Mesodermal cell (in vitro differentiated cells): ENCODE measurements at regions not wholly inside any gene's neighbourhood (a gene's known extent, or its start where the extent isn't known, plus 50 kb on each side); places are given as distances from the start of the nearest gene placed in this dataset.

Experiments
- H3K27ac ChIP-seq: 2 replicates; pipeline ENCODE4 v1.7.0; 2013; ENCODE audit warnings: mild to moderate bottlenecking, low read depth, low read length, moderate library complexity; ENCODE audit not compliant: severe bottlenecking
- H3K36me3 ChIP-seq: 2 replicates; pipeline ENCODE4 v1.7.1; 2013; ENCODE audit warnings: mild to moderate bottlenecking, low read length, moderate library complexity; ENCODE audit not compliant: control insufficient read depth, insufficient read depth
- H3K4me1 ChIP-seq: one replicate; pipeline ENCODE4 v1.7.1; 2013; ENCODE audit warnings: mild to moderate bottlenecking, low read length; ENCODE audit not compliant: insufficient read depth, control insufficient read depth, poor library complexity, severe bottlenecking
- H3K4me3 ChIP-seq: 2 replicates; pipeline ENCODE4 v1.7.0; 2013; ENCODE audit warnings: low read length, control low read depth, mild to moderate bottlenecking; ENCODE audit not compliant: insufficient read depth, poor library complexity, severe bottlenecking; ENCODE audit errors: extremely low read depth
- H3K9me3 ChIP-seq: 2 replicates; pipeline ENCODE4 v1.7.1; 2013; ENCODE audit warnings: mild to moderate bottlenecking, low read length, moderate library complexity; ENCODE audit not compliant: control insufficient read depth
- WGBS, 2 experiments: methylation state at CpG; one replicate each; pipeline ENCODE4 v1.1.5; 2013; ENCODE audit warnings: missing lambda C conversion rate in 2 of 2; ENCODE audit not compliant: insufficient coverage in 2 of 2; 5-methylcytosine and 5-hydroxymethylcytosine counted together

DNA sequence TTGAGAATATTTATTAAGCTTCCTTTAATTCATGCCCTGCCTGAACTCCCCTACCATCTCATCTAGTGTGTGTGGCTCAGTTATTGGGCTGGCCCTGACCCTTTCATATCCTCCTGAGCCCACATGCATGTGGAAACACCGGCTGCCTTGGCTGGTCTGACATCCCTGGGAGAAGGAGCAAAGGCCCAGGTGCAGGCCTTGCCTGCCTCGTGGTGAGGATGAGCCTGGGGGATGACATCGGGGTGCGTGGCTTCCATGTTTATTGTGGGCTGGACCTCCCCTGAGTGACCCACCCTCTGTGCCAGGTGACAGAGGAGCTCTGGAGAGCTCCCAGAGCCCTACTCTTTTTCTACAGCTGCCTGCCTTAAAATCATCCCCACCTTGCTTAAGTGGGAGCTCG lies 69.1 kb downstream of the FOXA2 start:
- WGBS, 2 experiments: 89 to 91% methylated on average over 3 to 4 of the region's 5 CpGs
- no peak overlapping the region for H3K27ac ChIP-seq
- no peaks in the 10 kb centered on the region for H3K36me3 ChIP-seq
- no peaks in the 10 kb centered on the region for H3K9me3 ChIP-seq
- H3K4me3 ChIP-seq: no peak overlapping the region
- H3K4me1 ChIP-seq: no peaks in the 10 kb centered on the region

- H3K36me3 ChIP-seq: no peaks in the 10 kb centered on the region
- no peaks in the 10 kb centered on the region for H3K4me1 ChIP-seq
- no peak overlapping the region for H3K27ac ChIP-seq
- no peak overlapping the region for H3K4me3 ChIP-seq
- H3K9me3 ChIP-seq: no peaks in the 10 kb centered on the region
- WGBS, 2 experiments: 81% methylated on average over 4 of the region's 4 CpGs; no CpG with 5 or more reads in 1 of the 2 experiments
These were observed 70.8 kb downstream of the FOXA2 start for GRCh38 chr20:22513574-22513973.

- H3K36me3 ChIP-seq: no peaks in the 10 kb centered on the region
- WGBS, 2 experiments: 86% methylated on average over 1 of the region's 1 CpG; no CpG with 5 or more reads in 1 of the 2 experiments
- H3K4me3 ChIP-seq: no peak overlapping the region
- no peaks in the 10 kb centered on the region for H3K4me1 ChIP-seq
- no peak overlapping the region for H3K27ac ChIP-seq
- H3K9me3 ChIP-seq: no peaks in the 10 kb centered on the region
These were observed 71.4 kb downstream of the FOXA2 start for GRCh38 chr20:22512911-22513489.

DNA sequence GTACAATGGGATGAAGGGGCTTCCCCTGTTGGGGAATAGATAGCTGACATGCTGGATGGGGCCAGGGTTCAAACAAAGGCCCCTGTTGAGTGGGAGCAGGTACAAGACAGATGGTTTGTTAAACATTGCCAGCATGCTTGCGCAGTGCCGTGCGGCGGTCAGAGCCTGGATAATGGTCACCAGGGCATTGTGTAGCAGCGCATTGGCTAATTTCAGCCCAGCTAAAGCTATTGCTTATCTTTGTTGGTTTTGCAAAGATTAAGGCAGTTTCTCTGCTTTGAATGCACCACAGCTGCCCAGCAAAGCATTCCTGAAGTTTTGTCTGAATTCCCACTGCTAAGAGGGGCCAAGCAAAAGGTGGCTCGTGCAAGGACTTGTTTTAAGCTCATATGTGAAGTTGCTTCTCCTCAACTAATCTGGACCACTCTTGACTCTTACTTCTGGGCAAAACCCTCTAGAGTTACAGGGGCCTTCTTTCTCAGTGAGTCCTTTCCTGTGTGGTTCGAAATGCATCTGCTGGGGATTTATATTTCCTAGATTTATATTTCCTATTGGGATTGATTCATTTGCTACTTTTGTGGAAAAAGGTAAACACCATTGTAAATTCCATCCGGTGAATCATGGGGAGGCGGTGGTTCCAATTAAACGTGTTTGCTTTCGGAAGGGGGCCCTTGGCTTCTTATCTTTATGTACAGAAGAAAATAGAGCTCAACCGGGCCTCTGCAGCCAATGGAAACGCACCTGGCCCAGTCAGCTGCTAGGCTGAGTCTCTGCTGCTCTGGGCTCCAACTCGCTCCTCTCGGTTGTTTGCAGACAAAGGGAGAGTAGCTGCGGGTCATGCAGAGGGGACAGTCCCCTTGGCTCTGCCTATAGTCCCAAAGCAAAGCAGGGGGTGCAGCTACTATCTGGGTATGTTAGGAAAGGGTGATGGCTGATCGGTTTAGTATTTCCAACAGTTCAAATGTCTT lies 72.1 kb downstream of the FOXA2 start:
- 67 to 68% methylated on average over 15 of the region's 17 CpGs for WGBS, 2 experiments
- Histone ChIP-seq H3K4me3 (no peak overlapping the region), H3K36me3 (no peaks in the 10 kb centered on the region), H3K9me3 (no peaks in the 10 kb centered on the region), H3K27ac (no peak overlapping the region), H3K4me1 (no peaks in the 10 kb centered on the region)

- no peak overlapping the region for H3K27ac ChIP-seq
- 80 to 100% methylated on average over 1 to 2 of the region's 3 CpGs for WGBS, 2 experiments
- no peaks in the 10 kb centered on the region for H3K36me3 ChIP-seq
- no peaks in the 10 kb centered on the region for H3K9me3 ChIP-seq
- H3K4me3 ChIP-seq: no peak overlapping the region
- no peaks in the 10 kb centered on the region for H3K4me1 ChIP-seq
These were observed 74.6 kb downstream of the FOXA2 start for GRCh38 chr20:22509843-22510147.

DNA sequence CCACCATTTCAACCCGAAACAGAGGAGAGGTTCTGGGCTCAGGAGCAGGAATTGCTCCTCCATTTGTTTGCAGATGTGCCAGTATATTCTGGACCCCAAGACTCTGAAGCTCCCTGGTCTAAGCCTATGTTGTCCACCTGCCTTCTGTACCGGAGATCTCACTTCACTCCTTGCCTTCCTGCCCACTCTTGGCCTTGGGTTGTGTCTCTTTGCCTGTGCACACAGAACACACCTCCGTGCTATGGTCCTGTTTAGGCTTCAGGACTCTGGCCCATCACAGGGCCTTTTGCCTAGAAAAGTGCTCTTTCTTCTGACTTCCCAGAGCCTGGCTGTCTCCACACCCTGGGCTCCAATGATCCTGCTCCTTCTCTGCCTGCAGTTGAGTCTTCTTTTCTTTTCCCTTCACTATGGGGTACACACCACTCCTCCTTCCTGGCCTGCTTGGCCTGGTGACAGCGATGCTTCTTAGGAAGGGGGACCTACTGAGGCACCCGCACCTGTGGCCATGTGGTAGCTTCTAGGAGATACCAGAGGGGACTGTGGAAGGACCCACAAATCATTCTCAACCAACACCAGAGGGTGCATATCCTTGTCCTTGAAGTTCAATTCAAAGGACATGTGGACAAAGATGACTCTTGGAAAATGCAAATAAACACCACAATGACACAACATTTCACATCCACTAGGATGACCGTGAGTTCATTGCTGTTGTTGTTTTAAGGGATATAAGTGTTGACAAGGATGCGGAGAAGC lies 75.1 kb downstream of the FOXA2 start:
- Histone ChIP-seq H3K4me3 (no peak overlapping the region), H3K27ac (no peak overlapping the region), H3K4me1 (no peaks in the 10 kb centered on the region), H3K36me3 (no peaks in the 10 kb centered on the region), H3K9me3 (no peaks in the 10 kb centered on the region)
- 80 to 95% methylated on average over 4 of the region's 7 CpGs for WGBS, 2 experiments

DNA sequence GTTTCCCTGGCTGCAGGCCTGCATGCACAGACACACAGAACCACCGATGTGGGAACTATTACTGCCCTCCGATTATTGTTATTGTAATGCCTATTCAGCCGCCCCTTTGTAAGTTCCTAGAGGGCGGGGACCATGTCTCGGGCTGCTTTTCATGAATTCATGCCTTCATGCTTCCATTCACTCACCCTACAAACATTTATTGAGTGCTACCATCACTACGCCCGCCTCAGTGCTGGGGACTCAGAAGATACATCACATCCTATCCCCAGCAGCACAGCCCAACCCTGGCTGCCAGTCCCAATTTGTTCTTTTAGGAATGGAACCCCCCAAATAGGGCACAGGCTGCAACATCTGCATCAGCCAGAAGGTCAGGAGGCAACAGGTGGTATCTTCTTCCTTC lies 75.9 kb downstream of the FOXA2 start:
- Histone ChIP-seq H3K27ac (no peak overlapping the region), H3K4me1 (no peaks in the 10 kb centered on the region), H3K36me3 (no peaks in the 10 kb centered on the region), H3K4me3 (no peak overlapping the region), H3K9me3 (no peaks in the 10 kb centered on the region)
- WGBS, 2 experiments: 65 to 68% methylated on average over 7 of the region's 7 CpGs

GRCh38 chr20:22507240-22507961 lies 77.0 kb downstream of the FOXA2 start:
- WGBS, 2 experiments: 82 to 95% methylated on average over 2 to 3 of the region's 5 CpGs
- no peak overlapping the region for H3K4me3 ChIP-seq

DNA sequence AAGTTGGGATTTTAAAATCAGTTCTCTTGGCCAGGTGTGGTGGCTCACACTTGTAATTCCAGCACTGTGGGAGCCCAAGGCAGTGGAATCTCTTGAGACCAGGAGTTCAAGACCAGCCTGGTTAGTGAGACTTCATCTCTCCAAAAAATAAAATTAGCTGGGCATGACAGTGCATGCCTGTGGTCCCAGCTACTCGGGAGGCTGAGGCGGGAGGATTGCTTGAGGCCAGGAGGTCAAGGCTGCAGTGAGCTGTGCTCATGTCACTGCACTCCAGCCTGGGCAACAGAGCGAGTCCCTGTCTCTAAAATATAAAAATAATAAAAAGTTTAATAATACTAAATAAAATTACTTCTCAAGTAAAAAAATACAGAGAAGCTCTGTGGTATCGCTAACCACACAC lies 77.5 kb downstream of the FOXA2 start:
- Histone ChIP-seq H3K9me3 (no peaks in the 10 kb centered on the region), H3K27ac (no peak overlapping the region), H3K36me3 (no peaks in the 10 kb centered on the region), H3K4me1 (no peaks in the 10 kb centered on the region), H3K4me3 (no peak overlapping the region)
- 84 to 94% methylated on average over 2 of the region's 4 CpGs for WGBS, 2 experiments

More at GRCh38 chr20:22507240-22507961, 77.0 kb downstream of the FOXA2 start:
- Histone ChIP-seq H3K9me3 (no peaks in the 10 kb centered on the region), H3K4me1 (no peaks in the 10 kb centered on the region), H3K27ac (no peak overlapping the region), H3K36me3 (no peaks in the 10 kb centered on the region)

- H3K4me1 ChIP-seq: no peaks in the 10 kb centered on the region
- no peaks in the 10 kb centered on the region for H3K36me3 ChIP-seq
- H3K9me3 ChIP-seq: no peaks in the 10 kb centered on the region
- WGBS, 2 experiments: 96% methylated on average over 4 of the region's 4 CpGs
- H3K27ac ChIP-seq: no peak overlapping the region
- H3K4me3 ChIP-seq: no peak overlapping the region
These were observed 79.5 kb downstream of the FOXA2 start for GRCh38 chr20:22504829-22505377.
